Sigmoid colon (tissue), 4 donors: ENCODE measurements at regions not wholly inside any gene's neighbourhood (a gene's known extent, or its start where the extent isn't known, plus 50 kb on each side); places are given as distances from the start of the nearest gene placed in this dataset.

ENCODE experiments used
- EP300 ChIP-seq, 4 donors: sonication (generic); formaldehyde crosslinking; IDR thresholded peaks; one replicate each; pipeline ENCODE4 v1.6.1; 2017; ENCODE audit warnings: antibody characterized with exemption in 4 of 4
- POLR2A ChIP-seq, 2 donors: fragments of 450-650 bp; IDR thresholded peaks; one replicate each; pipeline ENCODE4 v1.6.1; 2016; ENCODE audit warnings: antibody characterized with exemption in 2 of 2, mild to moderate bottlenecking in 2 of 2, moderate library complexity in 2 of 2

- TF ChIP-seq EP300 (IDR thresholded peaks at IDR 0.05) (no peak), POLR2A (IDR thresholded peaks at IDR 0.05) (no peak)
Observed at GRCh38 chr17:22373911-22374310, 681.6 kb downstream of the KCNJ18 start.
